ENCODE measurements at regions not wholly inside any gene's neighbourhood (a gene's known extent, or its start where the extent isn't known, plus 50 kb on each side); places are given as distances from the start of the nearest gene placed in this dataset.

DNA sequence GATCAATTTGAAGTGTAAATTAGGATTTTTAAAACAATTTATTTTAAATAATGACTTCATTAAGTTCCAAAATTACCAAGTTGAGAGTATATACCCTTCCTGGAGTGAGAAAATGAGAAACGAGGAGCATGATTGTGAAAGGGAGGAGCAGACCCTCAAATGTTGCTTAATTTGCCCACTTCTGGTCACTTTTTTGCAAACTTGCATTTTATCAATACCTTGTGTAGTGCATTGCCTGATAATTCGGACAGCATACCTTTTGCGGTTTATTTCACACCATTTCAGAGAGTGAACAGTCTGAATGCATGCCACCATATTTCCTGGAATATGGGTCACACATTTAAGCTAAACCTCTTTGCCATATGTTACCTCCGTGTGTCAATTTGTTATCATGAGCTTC is 669.7 kb downstream of the RNF144A start:
- TF ChIP-seq, protein P1, sequence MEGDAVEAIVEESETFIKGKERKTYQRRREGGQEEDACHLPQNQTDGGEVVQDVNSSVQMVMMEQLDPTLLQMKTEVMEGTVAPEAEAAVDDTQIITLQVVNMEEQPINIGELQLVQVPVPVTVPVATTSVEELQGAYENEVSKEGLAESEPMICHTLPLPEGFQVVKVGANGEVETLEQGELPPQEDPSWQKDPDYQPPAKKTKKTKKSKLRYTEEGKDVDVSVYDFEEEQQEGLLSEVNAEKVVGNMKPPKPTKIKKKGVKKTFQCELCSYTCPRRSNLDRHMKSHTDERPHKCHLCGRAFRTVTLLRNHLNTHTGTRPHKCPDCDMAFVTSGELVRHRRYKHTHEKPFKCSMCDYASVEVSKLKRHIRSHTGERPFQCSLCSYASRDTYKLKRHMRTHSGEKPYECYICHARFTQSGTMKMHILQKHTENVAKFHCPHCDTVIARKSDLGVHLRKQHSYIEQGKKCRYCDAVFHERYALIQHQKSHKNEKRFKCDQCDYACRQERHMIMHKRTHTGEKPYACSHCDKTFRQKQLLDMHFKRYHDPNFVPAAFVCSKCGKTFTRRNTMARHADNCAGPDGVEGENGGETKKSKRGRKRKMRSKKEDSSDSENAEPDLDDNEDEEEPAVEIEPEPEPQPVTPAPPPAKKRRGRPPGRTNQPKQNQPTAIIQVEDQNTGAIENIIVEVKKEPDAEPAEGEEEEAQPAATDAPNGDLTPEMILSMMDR (IDR thresholded peaks at IDR 0.05), result no peak
- no peak for TF ChIP-seq POLR2A (IDR thresholded peaks at IDR 0.05)
